Adrenal gland (tissue), 9 donors: ENCODE measurements at regions not wholly inside any gene's neighbourhood (a gene's known extent, or its start where the extent isn't known, plus 50 kb on each side); places are given as distances from the start of the nearest gene placed in this dataset.

Source experiments
- DNase-seq, 7 donors: peaks; one replicate each; pipeline ENCODE4 v3.0.0-alpha.2; 2019 to 2020
- H3K27ac ChIP-seq, 5 donors: fragments of 200-600 bp; sonication (generic) in 4 of 5; 1 replicate in 3 of 5; 2 replicates in 2 of 5; pipeline versions ENCODE4 v1.5.1 to v1.8.0; 2016 to 2020; ENCODE audit warnings: mild to moderate bottlenecking in 1 of 5
- H3K27me3 ChIP-seq: fragments of 200-600 bp; 2 replicates; pipeline ENCODE4 v1.8.0; 2021
- H3K36me3 ChIP-seq, 2 donors: fragments of 200-600 bp; replicated peaks in 1 of 2; 1 replicate in 1 of 2; 2 replicates in 1 of 2; pipeline versions ENCODE4 v1.5.1 to v1.8.0; 2018 to 2022
- H3K4me1 ChIP-seq, 2 donors: fragments of 200-600 bp; replicated peaks in 1 of 2; 1 replicate in 1 of 2; 2 replicates in 1 of 2; pipeline versions ENCODE4 v1.5.1 to v1.8.0; 2018 to 2021
- H3K4me3 ChIP-seq, 4 donors: fragments of 200-600 bp; sonication (generic) in 3 of 4; one replicate each; pipeline ENCODE4 v1.5.1; 2016 to 2018
- H3K9me3 ChIP-seq, 3 donors: fragments of 200-600 bp; sonication (generic) in 1 of 3; replicated peaks in 1 of 3; 1 replicate in 2 of 3; 2 replicates in 1 of 3; pipeline versions ENCODE4 v1.5.1 to v1.8.0; 2016 to 2021
- CTCF ChIP-seq, 6 experiments: fragments of 450-650 bp in 4 of 6; fragments of 200-600 bp in 2 of 6; sonication (generic) in 1 of 6; IDR thresholded peaks; 1 replicate in 5 of 6; 2 replicates in 1 of 6; pipeline versions ENCODE4 v1.5.1 to v1.8.0; 2016 to 2021; ENCODE audit warnings: antibody characterized with exemption in 6 of 6, mild to moderate bottlenecking in 2 of 6, moderate library complexity in 1 of 6
- POLR2A ChIP-seq, 2 donors: fragments of 450-650 bp; IDR thresholded peaks; one replicate each; pipeline ENCODE4 v1.6.1; 2017; ENCODE audit warnings: antibody characterized with exemption in 2 of 2, mild to moderate bottlenecking in 2 of 2, moderate library complexity in 1 of 2
- WGBS, 4 donors: extraction: QIAGEN DNeasy Blood & Tissue Kit in 2 of 4; methylation state at CpG; one replicate each; pipeline versions ENCODE4 v1.1.5 to v1.1.7; 2013 to 2017; 5-methylcytosine and 5-hydroxymethylcytosine counted together
- intact Hi-C, 2 donors: fragments of 100-400 bp; cut with DNase I; formaldehyde crosslinking; loops; one replicate each; pipeline versions ENCODE4 v1.14.1 to v1.15.0; 2022 to 2023
- donor health status: healthy with polysubstance abuse.
- donor health status: Bipolar disorder and iron deficiency.
- donor health status: DM: yes; HTN: yes; CAD: no.
- donor health status: DM: no; HTN: no; CAD: no.
- donor health status: DM: no; HTN: no; CAD: no.

GRCh38 chr15:31870328-31871165, 159.8 kb upstream of the CHRNA7 start, which contains the start of gene OTUD7A:
Gene OTUD7A (minus strand): TSS chr15:31870673.
- Histone ChIP-seq H3K9me3 (no peaks in the 10 kb centered on the region), H3K27me3 (no peaks in the 10 kb centered on the region), H3K4me3 (peak within 1 kb of the TSS in 2 of 4 donors; percentile 30 to 84), H3K27ac (peak within 1 kb of the TSS in 3 of 5 donors; percentile 82 to 92 (median 83)), H3K4me1 (peaks cover 4 to 7% of the 10 kb centered on the region in 2 donors), H3K36me3 (no peaks in the 10 kb centered on the region)
- DNase-seq = peak; percentile 70 to 89 (median 80)
- 0 to 1% (median 1%) methylated on average over 21 to 122 of the region's 122 CpGs for WGBS, 4 donors
- TF ChIP-seq POLR2A (IDR thresholded peaks at IDR 0.05) = peak; percentile 21 to 32
- TF ChIP-seq CTCF (IDR thresholded peaks at IDR 0.05) = peak in 1 of 6 experiments; percentile 17
- intact Hi-C loops = no loop called here

- Histone ChIP-seq H3K4me1 (peaks cover 4 to 7% of the 10 kb centered on the region in 2 donors), H3K36me3 (no peaks in the 10 kb centered on the region), H3K4me3 (peak overlapping the region in 2 of 4 donors; percentile 30 to 84), H3K27me3 (no peaks in the 10 kb centered on the region), H3K27ac (peak overlapping the region in 3 of 5 donors; percentile 49 to 92 (median 83)), H3K9me3 (no peaks in the 10 kb centered on the region)
- WGBS, 4 donors = 46 to 50% (median 48%) methylated on average over 14 of the region's 14 CpGs
- no peak for DNase-seq
- no peak for TF ChIP-seq POLR2A (IDR thresholded peaks at IDR 0.05)
- TF ChIP-seq CTCF (IDR thresholded peaks at IDR 0.05) = peak in 2 of 6 experiments; percentile 20 to 25
- intact Hi-C loops = no loop called here
Measured at GRCh38 chr15:31871166-31871886, 159.0 kb upstream of the CHRNA7 start.

GRCh38 chr15:31871887-31872281, 158.4 kb upstream of the CHRNA7 start:
- no peak overlapping the region for H3K4me3 ChIP-seq
- TF ChIP-seq CTCF (IDR thresholded peaks at IDR 0.05) (no peak), POLR2A (IDR thresholded peaks at IDR 0.05) (no peak)
- intact Hi-C loops = no loop called here
- no peaks in the 10 kb centered on the region for H3K36me3 ChIP-seq
- H3K27me3 ChIP-seq = no peaks in the 10 kb centered on the region
- no peak overlapping the region for H3K27ac ChIP-seq
- WGBS, 4 donors = 87 to 93% (median 91%) methylated on average over 6 of the region's 6 CpGs
- DNase-seq = no peak
- no peaks in the 10 kb centered on the region for H3K9me3 ChIP-seq
- H3K4me1 ChIP-seq = peaks cover 4 to 7% of the 10 kb centered on the region in 2 donors

- intact Hi-C loops = no loop called here
- Histone ChIP-seq H3K27ac (no peak overlapping the region), H3K4me1 (no peaks in the 10 kb centered on the region), H3K36me3 (no peaks in the 10 kb centered on the region), H3K27me3 (no peaks in the 10 kb centered on the region), H3K4me3 (no peak overlapping the region), H3K9me3 (no peaks in the 10 kb centered on the region)
- no peak for DNase-seq
- TF ChIP-seq POLR2A (IDR thresholded peaks at IDR 0.05) (no peak), CTCF (IDR thresholded peaks at IDR 0.05) (no peak)
- WGBS, 4 donors = 13 to 27% (median 18%) methylated on average over 9 of the region's 9 CpGs
Measured at GRCh38 chr15:31887246-31887645, 143.1 kb upstream of the CHRNA7 start.
